OCI-LY3 (cell line): ENCODE measurements at regions not wholly inside any gene's neighbourhood (a gene's known extent, or its start where the extent isn't known, plus 50 kb on each side); places are given as distances from the start of the nearest gene placed in this dataset.
"Not testable (repeated sequence)": the region's sequence is repeated elsewhere in the genome, so short reads cannot be mapped to it uniquely, and the experiment has no call there.

Experiments used
- H2AFZ ChIP-seq: fragments of 200-600, 300-600 bp; shearing (Covaris generic); 2 replicates; pipeline ENCODE4 v1.6.0; 2014; ENCODE audit warnings: antibody characterized with exemption, low read depth, low read length
- H3K27ac ChIP-seq: fragments of 200-600, 300-600 bp; sonication (generic); 2 replicates; pipeline ENCODE4 v1.5.1; 2014; ENCODE audit warnings: mild to moderate bottlenecking, low read length, moderate library complexity, mixed read lengths
- H3K27me3 ChIP-seq: fragments of 200-600, 300-600 bp; sonication (generic); 2 replicates; pipeline ENCODE4 v1.6.1; 2014; ENCODE audit warnings: low read depth, low read length, mixed read lengths
- H3K36me3 ChIP-seq: fragments of 200-600, 300-600 bp; sonication (generic); replicated peaks from 2 replicates; pipeline ENCODE3; 2014; ENCODE audit warnings: low read depth, low read length, mixed read lengths
- H3K4me1 ChIP-seq: fragments of 300-600, 200-600 bp; sonication (generic); 2 replicates; pipeline ENCODE4 v1.6.1; 2014; ENCODE audit warnings: low read length, mixed read lengths
- H3K4me2 ChIP-seq: fragments of 200-600, 300-600 bp; sonication (generic); 2 replicates; pipeline ENCODE4 v1.6.1; 2014; ENCODE audit warnings: low read length, mixed read lengths
- H3K4me3 ChIP-seq: fragments of 300-600, 200-600 bp; sonication (generic); 2 replicates; pipeline ENCODE4 v1.5.1; 2014; ENCODE audit warnings: antibody characterized with exemption, mild to moderate bottlenecking, low read length, moderate library complexity
- H3K79me2 ChIP-seq: fragments of 300-600, 200-600 bp; shearing (Covaris generic); 2 replicates; pipeline ENCODE4 v1.6.1; 2014; ENCODE audit warnings: mild to moderate bottlenecking, low read length, mixed read lengths
- H3K9ac ChIP-seq: fragments of 300-600, 200-600 bp; shearing (Covaris generic); 2 replicates; pipeline ENCODE4 v1.6.0; 2014; ENCODE audit warnings: mild to moderate bottlenecking, low read length, moderate library complexity
- H3K9me3 ChIP-seq: fragments of 200-600, 300-600 bp; shearing (Covaris generic); 2 replicates; pipeline ENCODE4 v1.6.1; 2014; ENCODE audit warnings: low read length, mixed read lengths; ENCODE audit not compliant: insufficient read depth
- H4K20me1 ChIP-seq: fragments of 200-600, 300-600 bp; sonication (generic); 2 replicates; pipeline ENCODE4 v1.6.1; 2016; ENCODE audit warnings: low read length, mixed read lengths; ENCODE audit not compliant: insufficient read depth
- CTCF ChIP-seq: fragments of 200-600, 300-600 bp; sonication (generic); IDR thresholded peaks from 2 replicates; pipeline ENCODE4 v1.5.1; 2014; ENCODE audit warnings: antibody characterized with exemption, low read length, low read depth
- EZH2phosphoT487 ChIP-seq: fragments of 200-600 bp; shearing (Covaris generic); IDR thresholded peaks from 2 replicates; pipeline ENCODE4 v1.6.1; 2018; ENCODE audit warnings: antibody characterized with exemption, mixed run types, low read depth

- no peak overlapping the region for H2AFZ ChIP-seq
- H3K9me3 ChIP-seq = no peaks in the 10 kb centered on the region
- H3K4me3 ChIP-seq = no peak overlapping the region
- H3K9ac ChIP-seq = no peak overlapping the region
- no peaks in the 10 kb centered on the region for H3K4me1 ChIP-seq
- no peak overlapping the region for H3K27ac ChIP-seq
- TF ChIP-seq EZH2phosphoT487 (no peak), CTCF (no peak)
- H3K36me3 ChIP-seq = no peaks in the 10 kb centered on the region
- H3K4me2 ChIP-seq = no peak overlapping the region
- no peaks in the 10 kb centered on the region for H3K27me3 ChIP-seq
- H3K79me2 ChIP-seq = no peaks in the 10 kb centered on the region
- H4K20me1 ChIP-seq = no peaks in the 10 kb centered on the region
Observed at GRCh38 chr10:118963341-118963740, 66.2 kb upstream of the NANOS1 start.

- H3K27me3 ChIP-seq = no peaks in the 10 kb centered on the region
- no peaks in the 10 kb centered on the region for H3K79me2 ChIP-seq
- H3K4me2 ChIP-seq = no peak overlapping the region
- H3K4me1 ChIP-seq = no peaks in the 10 kb centered on the region
- no peaks in the 10 kb centered on the region for H4K20me1 ChIP-seq
- no peak overlapping the region for H2AFZ ChIP-seq
- TF ChIP-seq CTCF (no peak), EZH2phosphoT487 (no peak)
- no peak overlapping the region for H3K9ac ChIP-seq
- H3K36me3 ChIP-seq = no peaks in the 10 kb centered on the region
- H3K9me3 ChIP-seq = no peaks in the 10 kb centered on the region
- H3K4me3 ChIP-seq = no peak overlapping the region
- no peak overlapping the region for H3K27ac ChIP-seq
Observed at GRCh38 chr10:118963933-118964332, 65.6 kb upstream of the NANOS1 start.

- H2AFZ ChIP-seq, H3K27me3 ChIP-seq, H3K4me3 ChIP-seq, H3K36me3 ChIP-seq, H3K9me3 ChIP-seq, H3K79me2 ChIP-seq, H3K9ac ChIP-seq, H3K27ac ChIP-seq, H4K20me1 ChIP-seq, H3K4me2 ChIP-seq, H3K4me1 ChIP-seq: not testable (repeated sequence)
Observed at GRCh38 chr10:118964476-118964875, 65.0 kb upstream of the NANOS1 start.

- H3K4me3 ChIP-seq = no peak overlapping the region
- H3K9me3 ChIP-seq = no peaks in the 10 kb centered on the region
- no peak for TF ChIP-seq CTCF
- TF ChIP-seq EZH2phosphoT487 = no peak
- no peaks in the 10 kb centered on the region for H4K20me1 ChIP-seq
- no peaks in the 10 kb centered on the region for H3K36me3 ChIP-seq
- no peak overlapping the region for H3K4me2 ChIP-seq
- H2AFZ ChIP-seq = no peak overlapping the region
- no peaks in the 10 kb centered on the region for H3K27me3 ChIP-seq
- H3K4me1 ChIP-seq = no peaks in the 10 kb centered on the region
- H3K79me2 ChIP-seq = no peaks in the 10 kb centered on the region
- H3K9ac ChIP-seq = no peak overlapping the region
- H3K27ac ChIP-seq = no peak overlapping the region
Observed at GRCh38 chr10:118965096-118965495, 64.4 kb upstream of the NANOS1 start.

GRCh38 chr10:118965645-118966044 is 63.9 kb upstream of the NANOS1 start:
- Histone ChIP-seq H3K27ac (no peak overlapping the region), H3K36me3 (no peaks in the 10 kb centered on the region), H3K27me3 (no peaks in the 10 kb centered on the region), H3K79me2 (no peaks in the 10 kb centered on the region), H3K4me2 (no peak overlapping the region), H3K4me3 (no peak overlapping the region), H2AFZ (no peak overlapping the region), H3K9ac (no peak overlapping the region), H4K20me1 (no peaks in the 10 kb centered on the region), H3K9me3 (no peaks in the 10 kb centered on the region), H3K4me1 (no peaks in the 10 kb centered on the region)
- no peak for TF ChIP-seq EZH2phosphoT487
- TF ChIP-seq CTCF = no peak
